HG03095 (cell line): ENCODE measurements at regions not wholly inside any gene's neighbourhood (a gene's known extent, or its start where the extent isn't known, plus 50 kb on each side); places are given as distances from the start of the nearest gene placed in this dataset.
"Not testable (repeated sequence)": the region's sequence is repeated elsewhere in the genome, so short reads cannot be mapped to it uniquely, and the experiment has no call there.

Experiments
- ATAC-seq: cut with Tn5 transposase; IDR thresholded peaks from one replicate; pipeline ENCODE4 v1.9.1; 2021; ENCODE audit warnings: moderate library complexity; ENCODE audit not compliant: unreplicated experiment

DNA sequence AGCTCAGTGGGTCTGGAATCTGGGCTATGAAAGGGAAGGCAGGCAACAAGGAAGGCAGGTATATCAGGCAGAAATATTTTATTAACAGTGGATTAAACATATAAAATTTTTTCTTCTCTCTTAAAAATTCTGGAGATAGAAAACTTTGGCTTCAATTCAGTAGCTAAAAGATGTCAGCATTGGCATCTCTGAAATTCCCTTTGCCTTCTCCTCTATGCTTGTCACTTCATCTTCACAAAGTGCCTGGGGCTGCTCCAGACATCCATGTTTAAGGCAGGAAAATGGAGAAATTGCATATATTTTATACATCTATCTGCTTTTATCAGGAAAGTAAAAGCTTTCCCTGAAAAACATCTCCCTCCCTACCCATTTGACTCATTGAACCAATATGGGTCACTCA lies 894.1 kb upstream of the API5 start:
- no peak for ATAC-seq

DNA sequence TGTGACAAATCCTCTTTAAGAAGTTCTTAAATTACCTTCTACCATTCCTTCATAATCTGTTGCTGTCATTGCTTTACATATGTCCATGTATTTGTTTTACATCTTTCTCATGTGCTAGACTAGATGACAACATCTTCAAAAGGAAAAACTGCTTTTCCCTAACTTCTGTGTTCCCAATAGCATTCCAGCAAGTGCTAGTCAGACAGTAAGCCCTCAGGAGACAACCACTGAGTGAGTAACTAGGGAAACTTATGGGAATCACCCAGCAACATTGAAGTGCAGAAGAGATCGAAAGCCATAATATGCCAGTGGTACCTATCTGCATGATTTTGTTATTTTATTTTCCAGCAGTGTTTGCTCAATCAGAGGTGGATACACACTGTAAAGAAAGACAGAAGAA lies 889.7 kb upstream of the API5 start:
- no peak for ATAC-seq

DNA sequence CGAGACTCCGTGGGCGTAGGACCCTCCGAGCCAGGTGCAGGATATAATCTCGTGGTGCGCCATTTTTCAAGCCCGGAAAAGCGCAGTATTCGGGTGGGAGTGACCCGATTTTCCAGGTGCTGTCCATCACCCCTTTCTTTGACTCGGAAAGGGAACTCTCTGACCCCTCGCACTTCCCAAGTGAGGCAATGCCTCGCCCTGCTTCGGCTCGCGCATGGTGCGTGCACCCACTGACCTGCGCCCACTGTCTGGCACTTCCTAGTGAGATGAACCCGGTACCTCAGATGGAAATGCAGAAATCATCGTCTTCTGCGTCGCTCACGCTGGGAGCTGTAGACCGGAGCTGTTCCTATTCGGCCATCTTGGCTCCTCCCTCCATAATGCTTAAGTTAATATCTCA lies 876.9 kb upstream of the API5 start:
- not testable (repeated sequence) for ATAC-seq

DNA sequence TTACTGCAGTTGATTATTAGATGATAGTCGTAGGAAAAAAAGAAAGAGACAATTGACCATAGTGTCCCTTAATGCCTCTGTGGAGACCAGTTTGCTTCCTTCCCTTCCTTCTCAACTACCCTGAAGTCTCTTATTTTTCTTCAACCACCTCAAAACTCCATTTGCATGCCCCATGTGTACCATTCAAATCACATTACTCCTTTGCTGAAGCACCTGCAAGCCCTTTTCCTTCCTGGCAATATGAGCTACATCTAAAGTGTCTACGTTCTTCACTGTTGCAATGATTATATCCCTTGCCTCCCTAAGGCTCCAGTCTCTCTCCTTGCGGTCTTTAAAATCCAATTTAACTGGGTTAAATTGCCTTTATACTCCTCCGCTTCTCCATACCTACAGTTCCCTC lies 867.4 kb upstream of the API5 start:
- ATAC-seq: no peak

DNA sequence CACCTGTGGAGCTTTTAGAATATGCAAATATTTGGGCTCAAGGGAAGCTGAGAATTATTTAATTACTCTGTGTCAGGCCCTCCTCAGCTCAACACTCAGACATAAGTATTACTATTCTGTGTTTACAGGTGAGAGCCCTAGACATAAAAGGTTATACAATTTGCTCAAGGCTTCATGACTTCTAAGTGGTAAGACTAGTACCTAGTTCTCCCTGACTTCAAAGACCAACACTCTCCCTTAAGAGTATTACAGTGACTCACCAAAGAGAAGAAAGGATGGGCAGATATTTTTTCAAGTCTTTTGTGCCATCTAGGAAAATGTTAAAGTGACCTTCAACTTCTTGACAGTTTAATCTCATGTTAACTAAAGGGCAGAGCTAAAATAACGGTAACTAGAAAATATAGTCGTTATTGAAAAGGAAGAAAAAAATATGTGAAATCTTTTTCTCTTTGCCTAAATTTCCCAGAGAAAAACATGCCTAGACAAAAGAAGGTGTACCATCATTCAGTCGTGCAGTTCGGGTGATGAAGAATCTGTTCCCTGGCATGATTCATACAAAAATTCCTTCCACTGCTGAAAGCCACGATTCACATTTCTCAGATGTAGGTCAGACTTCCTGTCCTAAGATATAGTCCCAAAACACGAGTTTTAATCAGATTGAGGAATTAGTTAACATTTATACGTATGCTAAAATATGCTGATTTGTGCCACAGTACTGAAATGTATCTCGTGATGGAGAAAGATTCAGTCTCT lies 849.1 kb upstream of the API5 start:
- no peak for ATAC-seq

DNA sequence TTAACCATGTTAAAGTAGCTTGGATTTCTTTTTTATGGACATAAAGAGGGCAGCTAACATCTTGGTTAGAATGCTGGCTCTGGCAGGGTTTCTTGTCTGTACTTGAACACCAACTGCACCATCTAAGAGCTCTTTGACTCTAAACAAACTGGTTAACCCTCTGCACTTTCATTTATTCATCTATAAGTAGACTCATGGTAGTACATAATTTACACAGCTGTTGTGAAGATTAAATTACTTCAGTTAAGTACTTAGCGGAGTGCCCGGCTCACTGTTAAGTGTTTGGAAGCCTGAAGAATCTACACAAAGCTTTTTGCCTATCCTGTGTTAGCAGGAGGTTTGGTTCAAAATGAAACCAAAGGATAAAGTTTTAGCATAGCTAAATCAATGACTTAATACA lies 846.2 kb upstream of the API5 start:
- no peak for ATAC-seq

DNA sequence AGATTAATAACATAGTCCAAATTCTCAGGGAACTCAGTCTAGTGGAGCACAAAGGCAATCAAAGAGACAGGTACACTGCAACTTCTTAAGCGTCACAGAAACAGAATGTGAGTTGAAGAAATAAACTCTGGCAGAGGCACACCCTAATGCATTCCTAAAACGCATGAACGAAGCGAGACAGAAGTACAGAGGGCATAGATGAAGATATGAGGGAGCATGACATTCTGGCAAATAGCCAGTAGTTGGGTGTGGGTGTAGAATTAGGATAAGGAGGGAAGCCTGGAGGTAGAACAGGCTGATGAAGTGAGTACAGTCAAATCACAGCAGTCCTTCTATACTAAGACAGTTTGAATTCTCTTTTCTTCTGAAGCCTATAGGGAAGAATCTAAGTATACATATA lies 838.7 kb upstream of the API5 start:
- no peak for ATAC-seq

DNA sequence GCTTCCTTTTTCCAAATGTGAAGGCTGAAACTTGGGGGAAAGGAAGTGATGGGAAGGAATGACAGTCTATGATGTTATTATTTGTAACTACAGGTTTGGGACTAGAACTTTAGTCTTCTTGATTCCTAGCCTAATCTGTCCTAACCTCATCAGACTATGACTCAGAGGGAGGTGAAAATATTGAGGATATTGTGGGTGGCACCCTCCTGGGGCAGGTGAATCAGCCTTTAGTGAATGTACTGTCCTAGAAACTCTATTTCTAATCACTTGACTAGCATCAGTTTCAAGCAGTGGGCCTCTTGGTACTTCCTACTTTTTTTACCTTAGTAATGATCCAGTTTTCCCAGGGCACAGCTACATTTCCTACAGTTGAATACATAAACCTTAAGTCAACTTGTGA lies 829.0 kb upstream of the API5 start:
- no peak for ATAC-seq

DNA sequence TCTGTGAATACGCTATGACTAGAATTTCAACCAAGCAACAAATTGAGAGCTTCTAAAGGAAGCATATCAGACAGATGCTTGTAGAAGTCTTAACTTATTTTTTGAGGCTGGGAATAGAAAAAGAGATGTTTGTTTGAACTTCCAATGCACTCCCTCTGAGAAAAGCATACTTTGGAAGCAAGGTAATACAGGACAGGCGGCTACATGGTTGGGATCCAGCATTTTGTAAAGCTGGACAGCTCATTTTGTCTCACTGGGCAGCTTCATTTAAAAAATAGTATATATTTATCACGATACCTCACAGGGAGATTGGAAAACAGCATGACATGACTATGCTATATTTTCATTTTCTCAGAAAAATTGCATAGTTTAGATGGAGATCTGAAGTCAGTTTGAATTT lies 821.3 kb upstream of the API5 start:
- ATAC-seq: no peak

DNA sequence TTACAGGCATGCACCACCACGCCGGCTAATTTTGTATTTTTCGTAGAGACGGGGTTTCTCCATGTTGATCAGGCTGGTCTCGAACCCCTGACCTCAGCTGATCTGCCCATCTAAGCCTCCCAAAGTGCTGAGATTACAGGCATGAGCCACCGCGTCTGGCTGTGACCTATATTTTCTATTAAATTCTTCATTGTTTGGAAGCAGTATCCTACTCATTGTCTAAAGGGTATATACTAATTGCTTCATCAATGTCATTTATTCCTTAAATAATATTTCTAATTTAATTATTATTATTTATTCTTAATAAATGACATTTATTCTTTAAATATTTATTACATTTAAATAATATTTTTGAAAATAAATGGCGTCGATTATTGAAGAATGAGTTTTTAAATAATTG lies 817.3 kb upstream of the API5 start:
- ATAC-seq: no peak

DNA sequence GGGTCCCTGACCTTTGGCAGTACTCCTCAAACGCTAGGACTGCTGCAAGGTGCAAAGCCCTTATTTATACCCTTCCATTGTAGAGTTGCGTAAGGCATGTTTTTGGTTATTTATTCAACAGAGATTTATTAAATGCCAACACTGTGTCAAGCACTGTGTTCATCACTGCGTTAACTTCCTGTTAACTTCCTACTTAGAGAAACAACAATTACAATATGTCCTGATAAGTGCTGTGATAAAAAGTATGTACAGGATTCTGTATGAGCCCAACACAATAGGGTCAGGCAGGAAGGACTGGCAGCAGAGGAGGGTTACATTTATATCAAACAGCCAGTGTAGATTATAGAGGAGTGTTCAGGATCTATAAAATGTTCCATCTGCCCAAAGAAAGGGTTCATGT lies 812.8 kb upstream of the API5 start:
- ATAC-seq: no peak

DNA sequence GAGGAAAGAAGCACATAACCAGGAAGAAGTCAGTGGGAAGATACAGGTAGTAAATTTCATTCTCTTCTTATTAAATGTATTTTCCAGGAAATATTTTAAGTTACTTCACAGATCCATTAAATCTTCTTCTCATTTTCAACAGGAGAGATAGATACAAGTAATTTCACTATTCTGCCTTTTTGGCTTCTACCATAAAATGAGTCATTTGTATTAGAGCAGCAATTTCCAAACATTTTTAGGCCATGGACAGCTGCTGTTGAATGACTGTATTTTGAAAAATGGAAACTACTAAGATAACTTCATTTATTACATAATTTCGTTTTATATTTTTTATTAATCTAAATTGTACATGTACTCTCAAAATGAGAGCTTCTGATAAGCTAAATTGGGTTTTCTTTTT lies 809.6 kb upstream of the API5 start:
- ATAC-seq: no peak

DNA sequence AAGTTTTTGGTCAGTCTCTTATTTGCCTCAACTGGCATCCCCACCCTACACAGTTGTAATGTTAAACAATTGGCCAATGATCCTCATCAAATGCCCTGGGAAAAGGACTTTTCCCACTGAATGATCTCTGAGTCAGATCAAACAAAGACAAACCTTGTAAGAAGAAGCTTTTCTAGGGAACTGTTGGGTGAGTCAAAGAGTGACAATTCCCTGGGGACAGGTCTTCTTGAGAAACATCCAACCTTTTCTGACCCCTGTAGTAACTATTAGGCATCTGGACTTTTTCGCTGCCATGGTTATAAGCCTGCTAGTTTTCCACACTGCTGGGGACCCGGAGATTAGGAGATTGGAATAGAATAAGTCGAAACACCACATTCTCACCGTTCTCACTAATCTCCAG lies 789.8 kb upstream of the API5 start:
- ATAC-seq: no peak

DNA sequence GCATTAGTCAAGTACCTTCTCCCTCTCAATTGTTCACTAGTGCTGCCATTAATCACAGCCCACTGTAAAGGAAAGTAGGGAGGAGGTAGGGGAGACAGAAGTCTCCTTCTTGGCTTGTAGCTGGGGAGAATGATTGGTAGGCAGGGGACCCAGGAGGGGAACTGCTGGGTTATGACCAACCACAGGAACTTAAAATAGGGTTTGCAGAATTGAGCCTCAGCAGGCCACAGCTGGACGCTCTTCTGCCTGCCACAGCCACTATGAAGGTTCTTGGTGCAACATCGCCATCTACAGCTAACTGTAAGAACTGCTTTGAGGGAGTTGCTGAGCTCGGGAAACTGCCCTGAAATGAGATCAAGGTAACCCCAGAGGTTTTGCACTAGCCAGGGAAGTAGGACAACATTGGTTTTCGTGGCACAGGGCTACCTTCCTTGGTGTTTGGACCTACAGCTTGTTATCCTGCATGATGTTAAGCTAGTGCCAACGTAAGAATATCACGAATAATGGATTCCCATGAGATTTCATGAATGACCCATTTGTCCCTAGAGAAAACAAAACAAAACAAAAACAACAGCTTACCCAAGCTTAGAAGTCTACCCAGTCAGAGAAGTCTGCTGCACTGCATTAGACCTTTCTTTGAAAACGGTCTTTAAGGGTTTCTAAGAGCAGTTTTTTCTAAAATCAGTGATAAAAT lies 787.1 kb upstream of the API5 start:
- ATAC-seq: peak; percentile 95

DNA sequence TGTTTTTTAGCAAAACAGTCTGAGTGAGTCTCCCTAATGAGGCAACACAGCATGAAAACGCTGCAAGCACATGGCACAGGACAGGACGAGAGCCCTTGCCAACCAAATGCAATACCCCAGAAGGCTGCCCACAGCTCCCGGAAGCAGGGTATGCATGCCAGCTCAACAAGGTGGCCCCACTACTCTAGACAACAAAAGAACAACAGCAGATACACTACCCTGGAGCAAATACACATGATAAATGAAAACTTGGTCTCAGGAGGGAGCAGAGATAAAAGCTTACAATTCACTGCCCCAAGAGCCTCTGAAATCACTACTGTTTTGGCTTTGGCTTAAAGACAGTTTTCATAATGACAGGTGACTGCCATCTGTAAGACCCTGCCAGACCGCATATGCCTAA lies 785.4 kb upstream of the API5 start:
- no peak for ATAC-seq

DNA sequence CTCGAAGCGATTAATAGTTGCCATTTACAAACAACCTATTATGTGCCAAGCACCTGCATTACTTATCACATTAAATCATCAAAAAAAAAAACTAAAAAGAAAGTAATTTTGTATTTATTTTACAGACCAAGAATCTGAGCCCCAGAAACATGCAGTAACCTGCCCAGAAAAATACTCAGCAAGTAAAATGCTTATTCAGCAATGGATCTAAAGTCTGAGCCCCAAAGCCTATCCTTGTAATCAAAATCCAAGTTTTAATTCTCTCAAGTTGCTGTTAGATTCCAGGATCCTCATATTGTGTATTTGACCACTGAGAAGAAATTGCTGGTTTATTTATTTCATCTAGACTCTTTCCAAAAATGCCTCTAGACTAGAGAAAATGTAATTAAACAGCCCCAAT lies 783.3 kb upstream of the API5 start:
- ATAC-seq: no peak

DNA sequence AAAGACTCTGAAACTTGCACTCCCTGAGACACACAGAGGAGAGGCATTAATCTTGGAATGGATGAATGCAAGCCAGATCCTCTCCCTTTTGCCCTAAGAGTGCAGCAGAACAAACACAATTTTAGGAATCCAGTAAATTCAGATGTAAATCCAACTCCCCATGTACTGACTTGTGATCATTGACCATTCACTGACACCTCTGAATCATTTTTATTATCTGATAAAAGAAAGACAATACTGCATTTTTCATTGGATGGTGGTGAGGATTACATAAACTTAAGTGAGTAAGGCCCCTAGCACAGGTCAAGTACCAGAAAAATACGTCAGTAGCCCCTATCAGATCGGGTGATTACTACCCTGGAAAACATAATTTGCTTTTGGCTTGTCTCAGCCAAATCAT lies 782.9 kb upstream of the API5 start:
- no peak for ATAC-seq

DNA sequence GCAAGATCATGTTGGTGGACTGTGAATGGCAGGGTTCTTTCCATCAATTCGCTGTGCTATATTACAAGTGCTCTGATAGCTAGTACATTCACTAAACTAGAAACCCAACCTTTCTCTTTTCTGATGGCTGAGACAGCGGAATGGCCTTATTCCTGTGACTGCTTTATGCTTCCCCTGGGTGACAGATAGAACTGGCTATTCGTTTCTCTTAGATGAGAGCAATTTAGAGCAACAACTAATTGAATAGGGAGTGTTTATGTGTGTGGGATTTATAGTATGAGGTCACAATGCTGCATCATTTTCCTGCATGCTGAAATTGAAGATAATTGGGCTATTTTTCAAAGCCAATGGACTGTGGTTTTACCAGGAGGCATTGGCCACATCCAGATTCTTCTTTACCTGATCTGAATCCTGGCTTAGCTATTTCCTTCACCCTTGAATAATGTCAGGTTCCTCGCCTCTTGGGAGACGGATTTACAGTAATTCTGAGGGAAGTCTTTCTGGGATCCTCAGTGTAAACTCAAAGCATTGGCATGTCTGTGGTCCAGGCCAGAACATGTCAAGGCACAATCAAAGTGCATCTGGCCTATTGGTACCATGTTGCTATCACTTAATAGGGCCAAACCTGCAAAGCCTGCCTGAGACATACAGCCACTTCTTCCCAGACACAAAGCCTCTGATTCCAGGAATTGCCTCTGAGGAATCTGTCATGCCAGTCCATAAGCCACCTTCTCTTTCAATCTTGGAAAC lies 775.0 kb upstream of the API5 start:
- ATAC-seq: no peak

DNA sequence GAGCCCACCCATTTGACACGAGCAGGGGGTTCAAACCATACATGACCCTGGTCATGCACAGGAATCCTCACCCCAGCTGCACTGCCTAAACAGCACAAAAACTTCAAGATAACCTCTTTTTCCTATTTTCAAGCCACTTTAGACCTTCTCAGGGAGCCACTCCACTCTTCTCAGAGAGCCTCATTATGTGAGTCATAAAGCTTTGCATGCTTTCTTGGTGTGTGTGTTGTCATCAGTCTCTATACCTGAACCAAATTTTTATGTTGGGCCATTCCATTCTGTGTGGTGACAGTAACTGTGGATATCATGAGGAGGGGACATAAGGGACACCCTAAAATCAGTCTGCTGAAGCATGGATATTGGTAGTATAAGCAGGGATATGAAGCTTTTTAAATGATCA lies 769.5 kb upstream of the API5 start:
- ATAC-seq: no peak

DNA sequence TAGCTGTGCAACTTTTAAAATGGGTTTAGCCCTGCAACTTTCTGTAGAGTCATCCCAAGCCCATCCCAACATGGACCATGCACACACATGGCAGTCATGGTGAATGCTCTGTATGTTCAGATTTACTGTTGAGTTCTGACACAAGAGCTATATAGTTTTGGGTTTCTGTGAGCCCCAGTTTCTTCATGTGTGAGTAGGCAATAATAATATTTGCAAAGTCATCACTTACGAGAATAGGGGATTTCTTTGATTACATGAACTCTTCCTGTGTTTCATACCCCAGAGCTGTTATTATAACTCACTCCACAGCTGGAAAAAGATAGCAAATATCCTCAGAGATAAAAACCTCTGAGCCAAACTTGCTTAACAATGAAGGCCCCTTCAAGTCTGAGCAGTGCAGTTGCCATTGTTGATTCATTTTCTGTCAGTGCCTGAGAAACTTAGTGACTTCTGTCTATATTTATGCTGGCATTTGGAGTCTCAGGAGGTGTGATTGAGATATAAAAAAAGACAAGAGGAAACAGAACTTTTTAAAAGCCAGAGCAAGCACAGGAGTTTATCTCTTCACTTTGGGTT lies 767.9 kb upstream of the API5 start:
- no peak for ATAC-seq

DNA sequence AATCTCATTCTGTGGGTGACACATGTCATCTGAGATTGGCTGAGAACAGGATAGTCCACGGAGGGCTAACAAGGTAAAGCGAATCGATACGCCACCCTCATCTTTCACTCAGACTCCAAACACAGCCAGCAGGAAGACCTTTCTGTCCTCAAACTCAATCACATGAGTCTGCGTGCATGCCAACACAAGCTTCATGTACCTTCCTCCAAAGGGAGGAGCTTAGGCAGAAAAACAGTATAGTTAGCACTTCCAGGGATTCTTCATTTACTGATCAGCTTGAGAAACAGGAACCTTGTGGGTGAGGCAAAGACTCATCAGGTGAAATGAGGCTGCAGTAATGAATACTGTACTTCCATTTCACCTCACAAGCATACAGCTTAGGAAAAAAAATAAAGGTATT lies 767.1 kb upstream of the API5 start:
- no peak for ATAC-seq

DNA sequence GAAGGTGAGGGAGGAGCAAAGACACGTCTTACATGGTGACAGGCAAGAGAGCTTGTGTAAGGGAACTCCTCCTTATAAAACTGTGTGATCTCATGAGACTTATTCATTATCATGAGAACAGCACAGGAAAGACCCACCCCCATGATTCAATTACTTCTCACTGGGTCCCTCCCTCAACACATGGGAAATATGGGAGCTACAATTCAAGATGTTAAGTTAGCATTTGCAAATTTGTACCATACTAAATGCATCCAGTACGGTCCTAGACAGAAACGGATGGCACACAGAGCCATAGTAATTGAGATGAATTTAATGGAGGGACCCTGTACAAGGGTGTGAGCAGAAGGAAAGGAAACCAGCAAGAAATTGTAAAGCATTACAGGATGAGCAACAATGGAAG lies 765.8 kb upstream of the API5 start:
- no peak for ATAC-seq
